ENCODE measurements at regions not wholly inside any gene's neighbourhood (a gene's known extent, or its start where the extent isn't known, plus 50 kb on each side); places are given as distances from the start of the nearest gene placed in this dataset.

DNA sequence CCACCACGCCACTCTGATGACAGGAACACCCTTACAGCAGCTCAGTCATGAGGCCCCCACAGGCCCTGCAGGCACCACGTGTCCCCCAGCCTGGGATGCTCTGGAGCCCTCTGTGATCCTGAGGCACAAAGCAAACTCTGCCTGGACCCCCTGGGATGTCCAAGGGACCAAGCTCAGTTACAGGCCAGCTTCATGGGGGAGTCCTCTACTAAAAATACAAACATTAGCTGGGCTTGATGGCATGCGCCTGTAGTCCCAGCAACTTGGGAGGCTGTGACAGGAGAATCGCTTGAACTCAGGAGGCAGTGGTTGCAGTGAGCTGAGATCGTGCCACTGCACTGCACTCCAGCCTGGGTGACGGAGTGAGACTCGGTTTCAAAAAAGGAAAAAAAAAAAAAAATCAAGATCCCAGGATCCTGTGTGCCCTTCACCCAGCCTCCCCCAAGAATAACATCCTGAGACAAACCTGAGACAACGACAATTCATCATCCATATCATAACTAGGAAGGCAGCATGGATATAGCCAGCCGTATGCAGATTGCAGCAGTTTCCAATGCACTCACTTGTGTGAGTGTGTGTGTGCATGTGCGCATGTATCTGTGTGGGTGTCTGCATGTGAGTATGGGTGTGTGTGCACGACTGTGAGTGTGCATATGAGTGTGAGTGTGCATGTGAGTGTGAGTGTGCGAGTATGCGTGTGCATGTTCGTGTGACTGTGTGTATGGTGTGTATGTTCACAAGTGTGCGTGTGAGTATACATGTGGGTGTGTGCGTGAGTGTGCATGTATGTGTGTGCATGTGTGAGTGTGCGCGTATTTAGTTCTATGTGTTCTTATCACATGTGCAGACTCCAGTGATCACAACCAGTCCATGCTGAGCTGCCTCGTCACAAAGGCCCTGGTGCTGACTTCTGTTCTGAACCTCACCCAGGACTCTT is 52.1 kb downstream of the NCOR2 start:
- TF ChIP-seq GABPA (IDR thresholded peaks at IDR 0.05; ENCODE audit: low read depth) = no peak
- TF ChIP-seq, protein P1, sequence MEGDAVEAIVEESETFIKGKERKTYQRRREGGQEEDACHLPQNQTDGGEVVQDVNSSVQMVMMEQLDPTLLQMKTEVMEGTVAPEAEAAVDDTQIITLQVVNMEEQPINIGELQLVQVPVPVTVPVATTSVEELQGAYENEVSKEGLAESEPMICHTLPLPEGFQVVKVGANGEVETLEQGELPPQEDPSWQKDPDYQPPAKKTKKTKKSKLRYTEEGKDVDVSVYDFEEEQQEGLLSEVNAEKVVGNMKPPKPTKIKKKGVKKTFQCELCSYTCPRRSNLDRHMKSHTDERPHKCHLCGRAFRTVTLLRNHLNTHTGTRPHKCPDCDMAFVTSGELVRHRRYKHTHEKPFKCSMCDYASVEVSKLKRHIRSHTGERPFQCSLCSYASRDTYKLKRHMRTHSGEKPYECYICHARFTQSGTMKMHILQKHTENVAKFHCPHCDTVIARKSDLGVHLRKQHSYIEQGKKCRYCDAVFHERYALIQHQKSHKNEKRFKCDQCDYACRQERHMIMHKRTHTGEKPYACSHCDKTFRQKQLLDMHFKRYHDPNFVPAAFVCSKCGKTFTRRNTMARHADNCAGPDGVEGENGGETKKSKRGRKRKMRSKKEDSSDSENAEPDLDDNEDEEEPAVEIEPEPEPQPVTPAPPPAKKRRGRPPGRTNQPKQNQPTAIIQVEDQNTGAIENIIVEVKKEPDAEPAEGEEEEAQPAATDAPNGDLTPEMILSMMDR (IDR thresholded peaks at IDR 0.05; ENCODE audit: insufficient read depth, low read length) = no peak

Data from HL-60 (cell line).